Activated CD8-positive, alpha-beta memory T cell treated with anti-CD3 and anti-CD28 coated beads, Interleukin-2, amount 50 U/mL, for 24 hours (primary cell): ENCODE measurements at regions not wholly inside any gene's neighbourhood (a gene's known extent, or its start where the extent isn't known, plus 50 kb on each side); places are given as distances from the start of the nearest gene placed in this dataset.

Experiments
- DNase-seq: peaks from one replicate; pipeline ENCODE4 v3.0.0-alpha.2; 2020; ENCODE audit errors: extremely low read depth

- DNase-seq, result no peak
Measured at GRCh38 chr22:47337161-47337621, 574.7 kb downstream of the TBC1D22A start.

GRCh38 chr22:47335958-47336357 is 573.5 kb downstream of the TBC1D22A start:
- DNase-seq, result no peak

GRCh38 chr22:47335460-47335859 is 573.0 kb downstream of the TBC1D22A start:
- DNase-seq, result no peak

GRCh38 chr22:47334601-47335000 is 572.2 kb downstream of the TBC1D22A start:
- DNase-seq, result no peak

- no peak for DNase-seq
Measured at GRCh38 chr22:47333625-47334024, 571.2 kb downstream of the TBC1D22A start.

- DNase-seq, result no peak
Measured at GRCh38 chr22:47332246-47332980, 570.0 kb downstream of the TBC1D22A start.

GRCh38 chr22:47331750-47332149 is 569.3 kb downstream of the TBC1D22A start:
- no peak for DNase-seq

GRCh38 chr22:47329727-47330650 is 567.5 kb downstream of the TBC1D22A start:
- no peak for DNase-seq

GRCh38 chr22:47328550-47329243 is 566.2 kb downstream of the TBC1D22A start:
- no peak for DNase-seq

GRCh38 chr22:47327241-47327640 is 564.8 kb downstream of the TBC1D22A start:
- DNase-seq, result no peak

- no peak for DNase-seq
Measured at GRCh38 chr22:47325249-47325648, 562.8 kb downstream of the TBC1D22A start.

- DNase-seq, result no peak
Measured at GRCh38 chr22:47324435-47324990, 562.1 kb downstream of the TBC1D22A start.

- no peak for DNase-seq
Measured at GRCh38 chr22:47323518-47323917, 561.1 kb downstream of the TBC1D22A start.

GRCh38 chr22:47322854-47323253 is 560.4 kb downstream of the TBC1D22A start:
- DNase-seq, result no peak

GRCh38 chr22:47320560-47320959 is 558.1 kb downstream of the TBC1D22A start:
- DNase-seq, result no peak

GRCh38 chr22:47318041-47318737 is 555.7 kb downstream of the TBC1D22A start:
- DNase-seq, result no peak

GRCh38 chr22:47315862-47316419 is 553.5 kb downstream of the TBC1D22A start:
- DNase-seq, result no peak

- no peak for DNase-seq
Measured at GRCh38 chr22:47310601-47311000, 548.2 kb downstream of the TBC1D22A start.

GRCh38 chr22:47309946-47310345 is 547.5 kb downstream of the TBC1D22A start:
- DNase-seq, result no peak

- no peak for DNase-seq
Measured at GRCh38 chr22:47309476-47309875, 547.0 kb downstream of the TBC1D22A start.

- DNase-seq, result no peak
Measured at GRCh38 chr22:47308886-47309285, 546.4 kb downstream of the TBC1D22A start.
